Central memory CD8-positive, alpha-beta T cell (primary cell): ENCODE measurements at regions not wholly inside any gene's neighbourhood (a gene's known extent, or its start where the extent isn't known, plus 50 kb on each side); places are given as distances from the start of the nearest gene placed in this dataset.

ENCODE experiments used
- ATAC-seq: fragments of 150-1000 bp; cut with Tn5 transposase; replicated peaks from 2 replicates; pipeline ENCODE4 v1.10.0; 2022; ENCODE audit warnings: mild to moderate bottlenecking, moderate FRiP score, moderate number of reproducible peaks; ENCODE audit not compliant: poor library complexity, severe bottlenecking; ENCODE audit errors: extremely low read depth
- DNase-seq, 2 donors: peaks; one replicate each; pipeline ENCODE4 v3.0.0; 2021; ENCODE audit warnings: low spot score in 2 of 2
- H3K27ac Mint-ChIP-seq: one replicate; pipeline ENCODE4 v1.8.0; 2022; ENCODE audit warnings: low read depth, mild to moderate bottlenecking, moderate library complexity, mixed read lengths
- H3K27me3 Mint-ChIP-seq: one replicate; pipeline ENCODE4 v1.8.0; 2022; ENCODE audit warnings: mixed read lengths
- H3K36me3 Mint-ChIP-seq: one replicate; pipeline ENCODE4 v1.8.0; 2022; ENCODE audit warnings: mild to moderate bottlenecking, moderate library complexity, mixed read lengths; ENCODE audit not compliant: insufficient read depth
- H3K4me1 Mint-ChIP-seq: one replicate; pipeline ENCODE4 v1.8.0; 2022; ENCODE audit warnings: mixed read lengths
- H3K4me3 Mint-ChIP-seq: one replicate; pipeline ENCODE4 v1.8.0; 2022; ENCODE audit warnings: mild to moderate bottlenecking, moderate library complexity, mixed read lengths
- H3K9me3 Mint-ChIP-seq: one replicate; pipeline ENCODE4 v1.8.0; 2022; ENCODE audit warnings: mixed read lengths

DNA sequence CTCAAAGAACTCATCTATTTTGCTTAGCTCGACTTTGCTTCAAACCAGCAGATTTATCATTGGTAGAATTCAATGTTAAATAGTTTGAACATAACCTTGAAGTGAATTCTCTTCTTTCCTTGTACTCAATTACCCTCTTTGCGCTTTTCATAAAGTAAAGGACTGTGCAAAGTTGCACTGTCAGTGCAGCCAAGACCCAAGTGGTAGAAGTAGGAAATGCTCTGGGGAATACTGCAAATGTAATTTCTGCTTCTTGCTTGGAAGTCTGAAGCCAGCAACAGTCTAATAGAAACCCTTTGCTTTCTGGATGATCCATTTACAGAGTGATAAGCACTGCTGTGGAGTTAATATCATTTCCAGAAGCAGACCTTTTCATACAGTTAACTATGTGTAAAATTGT lies 936.7 kb upstream of the TMPRSS15 start:
- Mint-ChIP-seq H3K4me3 (no peak overlapping the region), H3K27ac (no peak overlapping the region), H3K36me3 (peaks cover 2% of the 10 kb centered on the region), H3K9me3 (peaks cover 6% of the 10 kb centered on the region), H3K27me3 (no peaks in the 10 kb centered on the region), H3K4me1 (no peaks in the 10 kb centered on the region)
- DNase-seq (no peak), ATAC-seq (no peak)

GRCh38 chr21:19340954-19341353 lies 937.4 kb upstream of the TMPRSS15 start:
- no peak for DNase-seq
- Mint-ChIP-seq H3K4me3 (no peak overlapping the region), H3K9me3 (peaks cover 8% of the 10 kb centered on the region), H3K27ac (no peak overlapping the region), H3K36me3 (peaks cover 2% of the 10 kb centered on the region), H3K27me3 (no peaks in the 10 kb centered on the region), H3K4me1 (no peaks in the 10 kb centered on the region)
- no peak for ATAC-seq

DNA sequence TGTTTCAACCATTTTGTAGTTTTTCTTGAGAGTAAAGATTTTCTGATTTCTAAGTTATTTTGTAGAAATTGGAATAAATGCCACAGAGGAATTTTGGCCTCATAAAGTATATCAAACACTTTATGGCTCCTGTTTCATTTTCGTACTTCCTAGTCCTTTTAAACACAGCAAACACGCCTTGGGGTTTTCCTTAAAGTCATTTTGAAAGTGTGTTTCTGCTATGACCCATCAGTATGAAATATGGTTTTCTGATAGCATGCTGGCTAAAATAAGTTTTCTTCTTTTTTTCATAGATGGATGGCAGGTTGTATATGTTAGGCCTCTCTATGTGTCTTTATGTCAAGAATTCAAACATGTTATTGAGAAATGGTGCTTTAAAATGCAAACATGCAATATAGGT lies 940.1 kb upstream of the TMPRSS15 start:
- Mint-ChIP-seq H3K27me3 (no peaks in the 10 kb centered on the region), H3K4me1 (no peaks in the 10 kb centered on the region), H3K27ac (no peak overlapping the region), H3K9me3 (peaks cover 12% of the 10 kb centered on the region), H3K36me3 (peaks cover 2% of the 10 kb centered on the region), H3K4me3 (no peak overlapping the region)
- ATAC-seq (no peak), DNase-seq (no peak)

GRCh38 chr21:19350286-19350685 lies 946.7 kb upstream of the TMPRSS15 start:
- no peak overlapping the region for H3K27ac Mint-ChIP-seq
- H3K4me1 Mint-ChIP-seq = no peaks in the 10 kb centered on the region
- DNase-seq (no peak), ATAC-seq (no peak)
- H3K9me3 Mint-ChIP-seq = peaks cover 20% of the 10 kb centered on the region
- no peaks in the 10 kb centered on the region for H3K36me3 Mint-ChIP-seq
- no peaks in the 10 kb centered on the region for H3K27me3 Mint-ChIP-seq
- H3K4me3 Mint-ChIP-seq = no peak overlapping the region

- H3K27me3 Mint-ChIP-seq = no peaks in the 10 kb centered on the region
- H3K4me3 Mint-ChIP-seq = no peak overlapping the region
- DNase-seq (no peak), ATAC-seq (no peak)
- no peaks in the 10 kb centered on the region for H3K36me3 Mint-ChIP-seq
- peaks cover 14% of the 10 kb centered on the region for H3K9me3 Mint-ChIP-seq
- H3K27ac Mint-ChIP-seq = no peak overlapping the region
- no peaks in the 10 kb centered on the region for H3K4me1 Mint-ChIP-seq
These were observed 949.7 kb upstream of the TMPRSS15 start for GRCh38 chr21:19353256-19353655.

GRCh38 chr21:19368944-19369343 lies 965.4 kb upstream of the TMPRSS15 start:
- Mint-ChIP-seq H3K4me3 (no peak overlapping the region), H3K9me3 (peaks cover 22% of the 10 kb centered on the region), H3K36me3 (no peaks in the 10 kb centered on the region), H3K4me1 (no peaks in the 10 kb centered on the region), H3K27ac (no peak overlapping the region), H3K27me3 (no peaks in the 10 kb centered on the region)
- DNase-seq (no peak), ATAC-seq (no peak)

- Mint-ChIP-seq H3K36me3 (no peaks in the 10 kb centered on the region), H3K27me3 (no peaks in the 10 kb centered on the region), H3K4me1 (no peaks in the 10 kb centered on the region), H3K27ac (no peak overlapping the region), H3K4me3 (no peak overlapping the region), H3K9me3 (peaks cover 9% of the 10 kb centered on the region)
- DNase-seq = no peak
- no peak for ATAC-seq
These were observed 988.8 kb upstream of the TMPRSS15 start for GRCh38 chr21:19392390-19392789.

- ATAC-seq = no peak
- no peak overlapping the region for H3K27ac Mint-ChIP-seq
- no peaks in the 10 kb centered on the region for H3K36me3 Mint-ChIP-seq
- no peak for DNase-seq
- H3K27me3 Mint-ChIP-seq = no peaks in the 10 kb centered on the region
- peaks cover 10% of the 10 kb centered on the region for H3K9me3 Mint-ChIP-seq
- no peaks in the 10 kb centered on the region for H3K4me1 Mint-ChIP-seq
- H3K4me3 Mint-ChIP-seq = no peak overlapping the region
These were observed 996.7 kb upstream of the TMPRSS15 start for GRCh38 chr21:19400223-19400770.

DNA sequence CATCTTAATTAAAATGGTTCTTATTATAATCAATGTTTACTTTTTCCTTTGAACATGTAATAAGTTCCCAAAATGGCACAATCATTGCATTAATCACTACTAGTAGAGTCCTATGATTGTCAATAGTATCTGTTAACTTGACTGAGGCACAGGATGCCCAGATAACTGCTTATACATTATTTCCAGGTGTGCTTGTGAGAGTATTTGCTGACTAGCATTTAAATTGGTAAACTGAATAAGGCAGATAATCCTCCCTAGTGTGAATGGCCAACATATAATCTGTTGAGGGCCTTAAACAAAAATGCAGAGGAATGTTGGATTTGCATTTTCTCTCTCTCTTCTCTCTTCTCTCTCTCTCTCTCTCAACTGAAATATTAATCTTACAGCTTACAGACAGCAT lies 999.3 kb upstream of the TMPRSS15 start:
- Mint-ChIP-seq H3K27me3 (no peaks in the 10 kb centered on the region), H3K4me3 (no peak overlapping the region), H3K36me3 (no peaks in the 10 kb centered on the region), H3K27ac (no peak overlapping the region), H3K4me1 (no peaks in the 10 kb centered on the region), H3K9me3 (peaks cover 11% of the 10 kb centered on the region)
- DNase-seq (no peak), ATAC-seq (no peak)

DNA sequence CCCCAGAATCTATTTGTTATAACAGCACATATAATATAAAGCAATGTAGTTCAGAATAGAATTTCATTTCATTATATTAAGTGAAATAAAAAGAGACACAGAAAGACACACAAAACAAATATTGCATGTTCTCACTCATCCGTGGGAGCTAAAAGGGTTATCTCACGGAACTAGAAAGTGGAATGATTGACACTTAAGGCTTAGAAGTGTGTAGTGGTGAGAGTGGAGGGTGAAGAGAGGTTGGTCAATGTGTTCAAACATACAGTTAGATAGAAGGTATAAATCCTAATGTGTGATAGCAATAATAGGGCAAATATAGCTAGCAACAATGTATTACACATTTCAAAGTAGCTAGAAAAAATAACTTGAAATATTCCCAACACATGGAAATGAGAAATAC lies 1001.7 kb upstream of the TMPRSS15 start:
- no peak for DNase-seq
- no peaks in the 10 kb centered on the region for H3K36me3 Mint-ChIP-seq
- H3K4me3 Mint-ChIP-seq = no peak overlapping the region
- H3K27me3 Mint-ChIP-seq = no peaks in the 10 kb centered on the region
- no peaks in the 10 kb centered on the region for H3K4me1 Mint-ChIP-seq
- peaks cover 11% of the 10 kb centered on the region for H3K9me3 Mint-ChIP-seq
- no peak overlapping the region for H3K27ac Mint-ChIP-seq
- no peak for ATAC-seq

DNA sequence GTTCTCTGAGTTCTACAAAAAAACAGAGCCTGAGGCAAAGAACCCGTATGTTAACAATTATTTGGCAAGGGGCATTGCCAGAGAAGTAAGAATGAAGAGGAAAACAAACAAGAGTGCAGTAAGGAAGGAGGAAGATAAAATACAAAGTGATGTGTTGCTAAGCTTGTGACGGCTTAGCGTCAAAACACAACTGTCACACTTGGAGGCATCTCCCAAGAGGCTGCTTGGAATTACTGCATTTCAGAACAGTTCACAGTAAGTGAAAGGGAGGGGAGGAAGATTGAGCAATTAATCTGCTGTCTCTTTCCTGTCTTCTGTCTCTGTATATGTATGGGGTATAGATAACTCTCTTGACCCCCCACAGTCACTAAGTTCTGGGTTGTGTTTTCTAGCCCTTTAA lies 1017.0 kb upstream of the TMPRSS15 start:
- H3K27ac Mint-ChIP-seq = no peak overlapping the region
- no peaks in the 10 kb centered on the region for H3K4me1 Mint-ChIP-seq
- ATAC-seq = no peak
- peaks cover 31% of the 10 kb centered on the region for H3K9me3 Mint-ChIP-seq
- H3K27me3 Mint-ChIP-seq = no peaks in the 10 kb centered on the region
- DNase-seq = no peak
- H3K36me3 Mint-ChIP-seq = no peaks in the 10 kb centered on the region
- H3K4me3 Mint-ChIP-seq = no peak overlapping the region

- no peaks in the 10 kb centered on the region for H3K27me3 Mint-ChIP-seq
- ATAC-seq = no peak
- no peaks in the 10 kb centered on the region for H3K36me3 Mint-ChIP-seq
These were observed 1030.0 kb upstream of the TMPRSS15 start for GRCh38 chr21:19433623-19434022.

DNA sequence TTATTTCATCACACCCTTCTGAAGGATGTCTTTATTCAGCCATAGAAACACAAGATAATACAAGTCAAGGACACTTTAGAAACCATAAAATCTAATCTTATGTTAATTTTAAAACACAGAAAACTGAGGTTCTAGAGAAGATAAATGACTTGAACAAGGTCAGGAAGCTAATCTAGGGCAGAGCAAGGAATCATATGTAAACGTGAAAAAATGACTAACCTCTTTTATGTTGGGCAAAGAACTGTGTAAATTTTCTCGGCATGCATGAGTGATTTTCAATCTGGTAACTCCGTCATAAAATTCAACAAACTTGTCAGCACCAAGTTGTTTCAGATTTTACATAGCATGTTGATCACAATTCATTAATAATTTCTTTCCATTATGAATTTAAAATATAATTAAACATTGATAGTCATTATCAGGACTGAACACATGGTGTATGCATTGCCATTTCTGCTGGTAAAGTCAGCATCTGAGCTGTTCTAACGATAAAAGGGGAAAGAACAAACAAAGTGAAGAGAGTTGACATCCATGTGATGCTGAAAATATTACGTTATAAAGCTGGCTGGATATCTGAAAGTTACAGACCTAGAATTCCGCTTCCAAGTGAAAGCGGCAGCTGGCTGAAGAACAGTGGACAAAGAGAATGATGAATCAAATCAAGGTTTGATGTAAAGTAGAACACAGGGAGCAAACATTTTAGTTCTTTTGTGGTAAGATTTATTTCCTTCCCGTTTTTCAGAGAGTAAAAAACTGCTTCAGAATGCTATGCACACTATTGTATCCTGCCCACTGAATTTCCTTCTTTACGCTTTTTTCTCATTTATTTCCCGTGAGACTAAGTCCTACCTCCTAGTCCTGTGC lies 1037.4 kb upstream of the TMPRSS15 start:
- H3K27me3 Mint-ChIP-seq = no peaks in the 10 kb centered on the region
- DNase-seq (no peak), ATAC-seq (no peak)
- no peaks in the 10 kb centered on the region for H3K4me1 Mint-ChIP-seq
- H3K4me3 Mint-ChIP-seq = no peak overlapping the region
- H3K9me3 Mint-ChIP-seq = peaks cover 6% of the 10 kb centered on the region
- H3K36me3 Mint-ChIP-seq = no peaks in the 10 kb centered on the region
- no peak overlapping the region for H3K27ac Mint-ChIP-seq

More at GRCh38 chr21:19433623-19434022, 1030.0 kb upstream of the TMPRSS15 start:
- no peaks in the 10 kb centered on the region for H3K4me1 Mint-ChIP-seq
- no peak for DNase-seq
- no peak overlapping the region for H3K27ac Mint-ChIP-seq
- no peak overlapping the region for H3K4me3 Mint-ChIP-seq
- peaks cover 13% of the 10 kb centered on the region for H3K9me3 Mint-ChIP-seq
